GM21447 (cell line): ENCODE measurements at regions not wholly inside any gene's neighbourhood (a gene's known extent, or its start where the extent isn't known, plus 50 kb on each side); places are given as distances from the start of the nearest gene placed in this dataset.
A peak's percentile ranks its signal among the peaks of the same experiment; 100 is the strongest.

Experiments
- ATAC-seq: cut with Tn5 transposase; IDR thresholded peaks from one replicate; pipeline ENCODE4 v1.9.1; 2021; ENCODE audit not compliant: unreplicated experiment

DNA sequence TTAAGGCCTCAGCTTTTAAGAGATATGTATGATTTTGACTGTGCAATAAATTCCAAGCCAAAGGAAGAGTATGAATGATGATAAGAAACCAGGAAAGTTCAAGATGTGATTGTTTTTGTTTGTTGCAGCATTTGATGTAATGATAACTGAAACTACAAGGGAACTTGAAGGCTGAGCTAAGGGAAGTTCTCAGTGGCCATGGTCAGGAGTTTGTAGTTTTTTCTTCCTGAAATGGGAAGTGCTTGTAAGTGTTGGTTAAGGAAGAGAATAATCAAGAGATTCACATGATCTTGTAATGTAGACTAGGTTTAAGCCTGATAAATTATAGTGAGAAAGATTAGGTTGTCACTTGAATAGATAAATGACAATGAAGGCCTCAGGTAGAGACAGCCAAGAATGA is 53.4 kb downstream of the PTCHD4 start:
- ATAC-seq: no peak

DNA sequence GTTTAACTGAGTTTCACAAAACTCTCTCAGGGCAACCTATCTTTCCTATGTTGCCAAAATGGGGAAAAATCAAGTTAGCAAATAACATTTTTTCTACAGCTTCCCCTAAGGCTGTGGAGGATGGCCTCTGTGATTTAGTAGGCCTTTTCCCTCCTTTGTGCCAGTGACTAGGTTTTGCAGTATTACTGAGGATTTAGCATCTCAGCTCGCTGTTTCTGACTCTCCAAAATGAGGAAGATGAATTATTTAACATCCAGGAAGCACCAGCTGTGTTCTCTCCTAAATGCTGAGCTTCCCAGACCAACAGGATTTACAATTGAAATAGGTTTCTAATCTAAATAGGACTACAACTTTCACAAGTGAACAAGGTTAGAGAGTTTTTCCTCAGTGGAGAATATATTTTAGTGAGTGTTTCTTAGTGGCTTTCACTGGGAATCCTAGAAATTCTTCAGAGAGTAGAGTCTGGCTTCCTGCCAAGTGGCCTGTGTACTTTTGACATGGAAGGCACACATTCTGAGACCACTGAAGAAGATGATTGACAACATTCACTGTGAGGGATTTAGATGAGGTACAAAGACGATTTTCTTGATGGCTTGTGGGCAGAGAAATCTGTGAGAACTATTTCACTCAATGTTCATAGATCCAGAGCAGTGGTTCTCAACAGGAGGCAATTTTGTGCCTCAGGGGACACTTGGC is 62.4 kb downstream of the PTCHD4 start:
- no peak for ATAC-seq

DNA sequence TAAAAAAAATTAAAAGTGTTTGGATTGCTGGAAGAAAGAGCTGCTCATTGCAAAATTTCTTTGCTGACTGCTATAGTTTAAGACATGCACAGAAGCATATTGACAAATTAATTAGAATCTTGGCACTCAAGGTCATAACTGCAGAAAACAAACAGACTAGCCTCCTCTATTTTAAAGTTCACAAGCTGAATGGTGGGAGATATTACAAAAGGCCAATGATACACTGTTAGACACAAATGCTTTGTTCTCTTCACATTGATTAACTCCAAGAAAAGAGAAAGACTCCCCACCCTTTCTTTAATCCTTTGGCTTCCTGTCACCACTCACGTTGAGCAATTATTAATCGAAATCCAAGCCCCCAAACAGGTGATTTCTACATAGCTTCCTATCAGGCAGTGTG is 69.1 kb downstream of the PTCHD4 start:
- ATAC-seq: no peak

DNA sequence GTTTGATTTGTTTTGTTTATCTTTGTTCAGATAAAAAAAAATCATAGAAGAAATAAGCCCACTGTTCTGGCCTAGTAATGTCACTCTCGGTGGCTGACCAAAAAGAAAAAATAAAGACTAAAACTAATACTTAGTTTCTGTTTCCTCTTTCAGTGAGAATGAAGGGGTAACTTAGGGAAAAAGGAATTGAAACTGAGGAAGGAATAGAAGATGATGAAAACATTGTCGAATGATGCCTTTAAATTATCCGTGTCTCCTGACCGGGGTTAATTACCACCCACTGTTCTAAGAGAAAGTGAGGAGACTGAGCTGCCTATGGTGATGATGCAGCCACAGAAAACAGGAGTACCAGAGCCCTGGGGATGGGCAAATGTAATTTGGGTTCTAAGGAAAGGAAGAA is 73.1 kb downstream of the PTCHD4 start:
- ATAC-seq: no peak

DNA sequence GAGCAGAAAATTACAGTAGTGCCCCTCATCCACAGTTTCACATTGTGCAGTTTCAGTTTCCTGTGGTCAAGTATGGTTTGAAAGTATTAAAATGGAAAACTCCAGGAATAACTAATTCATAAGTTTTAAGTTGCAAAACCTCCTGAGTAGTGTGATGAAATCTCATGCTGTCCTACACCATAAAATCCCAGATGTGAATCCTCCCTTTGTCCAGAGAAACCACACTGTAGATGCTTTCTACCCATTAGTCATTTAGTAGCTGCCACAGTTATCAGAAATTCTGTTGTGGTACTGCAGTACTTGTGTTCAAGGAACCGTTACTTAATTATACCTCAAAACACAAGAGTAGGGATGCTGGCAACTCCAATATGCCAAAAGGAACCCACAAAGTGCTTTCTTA is 74.7 kb downstream of the PTCHD4 start:
- ATAC-seq: no peak

DNA sequence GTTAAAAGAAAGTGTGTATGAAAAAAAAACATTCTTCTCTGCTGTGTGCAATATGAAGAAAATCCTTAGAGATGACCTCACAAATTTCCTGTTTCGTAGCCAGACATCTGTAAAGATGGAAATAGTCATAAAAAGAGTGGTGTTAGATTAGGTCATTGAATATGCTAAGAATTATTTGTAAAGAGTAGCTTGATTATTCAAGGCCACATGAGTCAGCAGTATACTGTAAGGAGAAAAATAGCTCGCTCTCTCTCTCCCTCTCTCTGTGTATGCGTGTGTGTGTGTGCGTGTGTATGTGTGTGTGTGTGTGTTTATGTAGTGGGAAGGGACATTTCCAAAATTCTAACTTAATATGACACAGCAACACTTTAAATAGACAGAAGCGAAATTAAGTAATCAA is 78.8 kb downstream of the PTCHD4 start:
- ATAC-seq: no peak

- ATAC-seq: no peak
Measured at GRCh38 chr6:48031711-48032110, 79.3 kb downstream of the PTCHD4 start.

DNA sequence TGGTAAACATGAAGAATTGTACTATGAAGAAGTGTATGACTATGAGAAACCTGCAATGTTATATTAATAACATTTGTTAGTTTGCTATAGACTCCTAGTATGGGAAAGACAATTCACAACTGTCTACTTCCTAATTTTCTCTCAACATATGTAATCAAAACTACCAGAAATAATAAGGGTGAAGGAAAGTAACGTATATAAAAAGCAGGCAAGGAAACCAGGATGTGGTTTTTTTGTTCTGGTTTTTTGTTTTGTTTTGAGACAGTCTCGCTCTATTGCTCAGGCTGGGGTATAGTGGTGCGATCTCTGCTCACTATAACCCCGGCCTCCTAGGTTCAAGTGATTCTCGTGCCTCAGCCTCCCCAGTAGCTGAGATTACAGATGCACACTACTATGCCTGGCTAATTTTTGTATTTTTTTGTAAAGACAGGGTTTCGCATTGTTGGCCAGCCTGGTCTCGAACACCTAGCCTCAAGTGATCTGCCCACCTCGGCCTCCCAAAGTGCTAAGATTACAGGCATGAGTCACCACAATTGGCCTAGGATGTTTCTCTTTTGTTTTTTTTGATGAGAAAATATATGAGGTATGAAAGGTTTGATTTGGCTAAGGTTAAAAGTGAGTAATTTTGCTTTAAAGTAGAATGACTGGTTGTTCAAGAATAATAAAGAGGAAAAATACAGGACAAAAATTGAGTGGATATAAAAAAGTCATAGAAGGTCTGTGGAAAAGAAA is 83.1 kb downstream of the PTCHD4 start:
- peak; percentile 79 for ATAC-seq

GRCh38 chr6:48024956-48025355 is 86.0 kb downstream of the PTCHD4 start:
- ATAC-seq: no peak

DNA sequence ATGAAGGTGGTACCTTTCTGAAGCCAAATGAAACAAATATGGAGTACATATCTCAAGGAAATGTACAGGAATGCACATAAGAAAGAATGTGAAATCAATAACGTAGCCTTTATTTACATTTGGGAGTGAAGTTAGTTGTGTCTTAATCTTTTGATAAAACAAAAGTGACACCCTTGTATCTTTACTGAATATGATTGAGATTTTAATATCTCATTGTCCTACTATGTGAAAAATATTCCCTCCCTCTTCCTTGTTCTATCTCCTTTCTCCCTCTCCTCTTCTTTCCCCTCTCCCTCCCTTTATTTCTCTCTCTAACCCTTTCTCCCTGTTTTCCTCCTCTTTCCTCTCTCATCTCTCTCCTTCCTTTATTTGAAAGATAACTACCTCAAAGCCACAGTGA is 89.1 kb downstream of the PTCHD4 start:
- no peak for ATAC-seq

- no peak for ATAC-seq
Measured at GRCh38 chr6:48016020-48016755, 94.8 kb downstream of the PTCHD4 start.

GRCh38 chr6:47992809-47993208 is 118.2 kb downstream of the PTCHD4 start:
- ATAC-seq: no peak

- ATAC-seq: no peak
Measured at GRCh38 chr6:47983491-47983890, 127.5 kb downstream of the PTCHD4 start.

GRCh38 chr6:47977314-47977713 is 133.7 kb downstream of the PTCHD4 start:
- ATAC-seq: no peak

GRCh38 chr6:47974106-47974505 is 136.9 kb downstream of the PTCHD4 start:
- no peak for ATAC-seq

GRCh38 chr6:47970826-47971225 is 140.2 kb downstream of the PTCHD4 start:
- ATAC-seq: no peak

- ATAC-seq: no peak
Measured at GRCh38 chr6:47967843-47968242, 143.2 kb downstream of the PTCHD4 start.

- no peak for ATAC-seq
Measured at GRCh38 chr6:47964969-47965368, 146.0 kb downstream of the PTCHD4 start.

GRCh38 chr6:47952640-47953039 is 158.4 kb downstream of the PTCHD4 start:
- no peak for ATAC-seq

GRCh38 chr6:47944846-47945245 is 163.0 kb downstream of the OPN5 start:
- no peak for ATAC-seq

DNA sequence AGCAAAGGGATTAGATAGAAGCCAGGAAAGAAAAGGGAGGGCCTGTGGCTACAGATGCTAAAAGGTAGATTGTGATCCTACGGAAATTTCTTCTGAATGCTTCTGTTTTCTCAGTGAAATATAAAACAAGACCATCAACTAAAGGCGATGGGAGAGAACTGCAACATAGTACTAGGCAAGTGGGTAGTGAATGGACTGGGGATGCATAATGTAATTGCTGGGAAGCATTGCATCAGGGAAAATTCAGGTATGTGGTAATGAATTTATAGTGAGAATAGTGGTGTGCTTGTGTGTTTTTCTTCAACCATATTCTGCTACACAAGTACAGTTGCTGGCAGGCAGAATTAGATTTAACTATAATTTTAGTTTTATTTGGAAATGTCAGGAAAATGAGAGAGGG is 156.6 kb downstream of the OPN5 start:
- no peak for ATAC-seq

GRCh38 chr6:47936820-47937219 is 155.0 kb downstream of the OPN5 start:
- no peak for ATAC-seq
